Gastrocnemius medialis (tissue), 4 donors: ENCODE measurements at regions not wholly inside any gene's neighbourhood (a gene's known extent, or its start where the extent isn't known, plus 50 kb on each side); places are given as distances from the start of the nearest gene placed in this dataset.

ENCODE experiments used
- POLR2A ChIP-seq, 2 donors: fragments of 450-650 bp; IDR thresholded peaks; one replicate each; pipeline ENCODE4 v1.6.1; 2017; ENCODE audit warnings: antibody characterized with exemption in 2 of 2, mild to moderate bottlenecking in 2 of 2, moderate library complexity in 2 of 2
- TF ChIP-seq, protein P1 (sequence below), 5 experiments: fragments of 450-650 bp in 3 of 5; fragments of 200-600 bp in 2 of 5; sonication (generic) in 2 of 5; IDR thresholded peaks in 4 of 5; conservative IDR thresholded peaks in 1 of 5; 1 replicate in 4 of 5; 2 replicates in 1 of 5; pipeline ENCODE4 v1.5.1; 2016 to 2019; ENCODE audit warnings: antibody characterized with exemption in 5 of 5, mild to moderate bottlenecking in 3 of 5, moderate library complexity in 3 of 5

DNA sequence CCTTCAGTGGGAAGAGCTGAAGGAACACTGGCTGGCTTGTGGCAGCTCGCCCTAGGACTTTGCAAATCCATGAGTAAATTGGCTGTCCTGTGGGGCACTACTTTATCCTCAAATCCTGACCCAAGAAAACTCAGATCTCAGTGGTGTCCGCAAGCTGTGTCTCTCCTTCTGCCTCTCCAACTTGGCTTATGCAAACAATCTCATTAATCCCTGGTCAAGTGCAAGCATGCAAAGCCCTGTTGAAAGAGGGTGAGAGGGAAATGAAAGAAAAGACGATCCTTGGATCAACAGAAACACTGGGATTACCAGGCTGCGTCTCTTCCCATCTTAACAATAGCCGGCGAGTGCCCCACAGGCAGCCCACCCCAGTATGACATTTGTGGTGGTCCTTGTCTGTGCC, 901.6 kb downstream of the BCL11B start:
- TF ChIP-seq, protein P1, sequence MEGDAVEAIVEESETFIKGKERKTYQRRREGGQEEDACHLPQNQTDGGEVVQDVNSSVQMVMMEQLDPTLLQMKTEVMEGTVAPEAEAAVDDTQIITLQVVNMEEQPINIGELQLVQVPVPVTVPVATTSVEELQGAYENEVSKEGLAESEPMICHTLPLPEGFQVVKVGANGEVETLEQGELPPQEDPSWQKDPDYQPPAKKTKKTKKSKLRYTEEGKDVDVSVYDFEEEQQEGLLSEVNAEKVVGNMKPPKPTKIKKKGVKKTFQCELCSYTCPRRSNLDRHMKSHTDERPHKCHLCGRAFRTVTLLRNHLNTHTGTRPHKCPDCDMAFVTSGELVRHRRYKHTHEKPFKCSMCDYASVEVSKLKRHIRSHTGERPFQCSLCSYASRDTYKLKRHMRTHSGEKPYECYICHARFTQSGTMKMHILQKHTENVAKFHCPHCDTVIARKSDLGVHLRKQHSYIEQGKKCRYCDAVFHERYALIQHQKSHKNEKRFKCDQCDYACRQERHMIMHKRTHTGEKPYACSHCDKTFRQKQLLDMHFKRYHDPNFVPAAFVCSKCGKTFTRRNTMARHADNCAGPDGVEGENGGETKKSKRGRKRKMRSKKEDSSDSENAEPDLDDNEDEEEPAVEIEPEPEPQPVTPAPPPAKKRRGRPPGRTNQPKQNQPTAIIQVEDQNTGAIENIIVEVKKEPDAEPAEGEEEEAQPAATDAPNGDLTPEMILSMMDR (IDR thresholded peaks at IDR 0.05 in 4 of 5, conservative IDR thresholded peaks at IDR 0.05 in 1 of 5) = no peak
- no peak for TF ChIP-seq POLR2A (IDR thresholded peaks at IDR 0.05)
